ENCODE measurements at regions not wholly inside any gene's neighbourhood (a gene's known extent, or its start where the extent isn't known, plus 50 kb on each side); places are given as distances from the start of the nearest gene placed in this dataset.
"Not testable (repeated sequence)": the region's sequence is repeated elsewhere in the genome, so short reads cannot be mapped to it uniquely, and the experiment has no call there.

DNA sequence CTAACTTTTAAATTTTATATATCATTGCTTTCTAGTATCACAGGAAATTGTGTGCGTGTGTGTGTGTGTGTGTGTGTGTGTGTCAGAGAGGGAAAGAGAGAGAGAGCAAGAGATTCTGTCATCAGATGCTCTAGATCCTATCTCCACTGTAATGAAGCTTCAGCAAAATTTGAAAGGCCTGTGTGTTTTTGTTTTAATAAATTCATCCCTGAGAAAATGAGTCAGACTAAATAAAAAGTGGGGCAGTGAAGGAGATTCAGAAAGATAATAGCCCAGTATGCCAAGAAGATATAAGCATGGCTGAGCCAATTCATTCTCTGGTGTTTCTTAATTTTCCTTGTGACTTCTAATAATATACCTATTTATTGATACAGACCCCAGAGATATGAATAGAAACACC is 184.2 kb upstream of the TMEM196 start:
- H3K27ac ChIP-seq (ENCODE audit: insufficient read depth, low read length), result no peak overlapping the region
- H2AFZ ChIP-seq (ENCODE audit: low read length), result no peak overlapping the region
- H3K9ac ChIP-seq (ENCODE audit: insufficient read depth, low read length), result no peak overlapping the region
- no peak overlapping the region for H3K4me3 ChIP-seq (replicated peaks in 1 of 4; ENCODE audit: control extremely low read depth in 1 of 4, insufficient read depth in 1 of 4, low read depth in 3 of 4, low read length in 4 of 4)
- H3K4me2 ChIP-seq (ENCODE audit: extremely low read depth, insufficient read depth, low read length), result no peak overlapping the region
- H3K9me3 ChIP-seq (ENCODE audit: control insufficient read depth, insufficient read depth, low read depth, low read length), result no peaks in the 10 kb centered on the region
- H3K4me1 ChIP-seq (ENCODE audit: control insufficient read depth, extremely low read depth, insufficient read depth, low read length), result no peaks in the 10 kb centered on the region
- TF ChIP-seq, protein P1, sequence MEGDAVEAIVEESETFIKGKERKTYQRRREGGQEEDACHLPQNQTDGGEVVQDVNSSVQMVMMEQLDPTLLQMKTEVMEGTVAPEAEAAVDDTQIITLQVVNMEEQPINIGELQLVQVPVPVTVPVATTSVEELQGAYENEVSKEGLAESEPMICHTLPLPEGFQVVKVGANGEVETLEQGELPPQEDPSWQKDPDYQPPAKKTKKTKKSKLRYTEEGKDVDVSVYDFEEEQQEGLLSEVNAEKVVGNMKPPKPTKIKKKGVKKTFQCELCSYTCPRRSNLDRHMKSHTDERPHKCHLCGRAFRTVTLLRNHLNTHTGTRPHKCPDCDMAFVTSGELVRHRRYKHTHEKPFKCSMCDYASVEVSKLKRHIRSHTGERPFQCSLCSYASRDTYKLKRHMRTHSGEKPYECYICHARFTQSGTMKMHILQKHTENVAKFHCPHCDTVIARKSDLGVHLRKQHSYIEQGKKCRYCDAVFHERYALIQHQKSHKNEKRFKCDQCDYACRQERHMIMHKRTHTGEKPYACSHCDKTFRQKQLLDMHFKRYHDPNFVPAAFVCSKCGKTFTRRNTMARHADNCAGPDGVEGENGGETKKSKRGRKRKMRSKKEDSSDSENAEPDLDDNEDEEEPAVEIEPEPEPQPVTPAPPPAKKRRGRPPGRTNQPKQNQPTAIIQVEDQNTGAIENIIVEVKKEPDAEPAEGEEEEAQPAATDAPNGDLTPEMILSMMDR (conservative IDR thresholded peaks at IDR 0.05 in 1 of 2, IDR thresholded peaks at IDR 0.05 in 1 of 2; ENCODE audit: low read depth in 1 of 2, low read length in 2 of 2), result no peak
- no peak for TF ChIP-seq EZH2 (IDR thresholded peaks at IDR 0.05; ENCODE audit: low read length, missing control alignments)
- H4K20me1 ChIP-seq (ENCODE audit: control insufficient read depth, extremely low read depth, insufficient read depth, low read length), result no peaks in the 10 kb centered on the region
- no peaks in the 10 kb centered on the region for H3K36me3 ChIP-seq (ENCODE audit: control insufficient read depth, insufficient read depth, low read length)
- no peaks in the 10 kb centered on the region for H3K79me2 ChIP-seq (ENCODE audit: control insufficient read depth, insufficient read depth, low read length)
- no peaks in the 10 kb centered on the region for H3K27me3 ChIP-seq (ENCODE audit: control insufficient read depth, insufficient read depth, low read length)
- peak; percentile 30 to 56 for DNase-seq (ENCODE audit: low read depth in 2 of 2)

DNA sequence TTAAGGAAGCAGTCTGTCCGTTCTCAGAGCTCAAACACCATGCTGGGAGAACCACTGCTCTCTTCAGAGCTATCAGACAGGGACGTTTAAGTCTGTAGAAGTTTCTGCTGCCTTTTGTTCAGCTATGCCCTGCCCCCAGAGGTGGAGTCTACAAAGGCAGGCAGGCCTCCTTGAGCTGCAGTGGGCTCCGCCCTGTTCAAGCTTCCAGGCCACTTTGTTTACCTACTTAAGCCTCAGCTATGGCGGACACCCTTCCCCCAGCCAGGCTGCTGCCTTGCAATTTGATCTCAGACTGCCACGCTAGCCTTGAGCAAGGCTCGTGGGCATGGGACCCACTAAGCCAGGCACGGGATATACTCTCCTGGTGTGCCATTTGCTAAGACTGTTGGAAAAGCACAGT is 180.7 kb upstream of the TMEM196 start:
- H4K20me1 ChIP-seq (ENCODE audit: control insufficient read depth, extremely low read depth, insufficient read depth, low read length); H2AFZ ChIP-seq (ENCODE audit: low read length); H3K36me3 ChIP-seq (ENCODE audit: control insufficient read depth, insufficient read depth, low read length); H3K4me2 ChIP-seq (ENCODE audit: extremely low read depth, insufficient read depth, low read length); H3K9ac ChIP-seq (ENCODE audit: insufficient read depth, low read length); H3K4me3 ChIP-seq (replicated peaks in 1 of 4; ENCODE audit: control extremely low read depth in 1 of 4, insufficient read depth in 1 of 4, low read depth in 3 of 4, low read length in 4 of 4); H3K4me1 ChIP-seq (ENCODE audit: control insufficient read depth, extremely low read depth, insufficient read depth, low read length); DNase-seq (ENCODE audit: low read depth in 2 of 2); H3K9me3 ChIP-seq (ENCODE audit: control insufficient read depth, insufficient read depth, low read depth, low read length); H3K79me2 ChIP-seq (ENCODE audit: control insufficient read depth, insufficient read depth, low read length); H3K27me3 ChIP-seq (ENCODE audit: control insufficient read depth, insufficient read depth, low read length); H3K27ac ChIP-seq (ENCODE audit: insufficient read depth, low read length): not testable (repeated sequence)

DNA sequence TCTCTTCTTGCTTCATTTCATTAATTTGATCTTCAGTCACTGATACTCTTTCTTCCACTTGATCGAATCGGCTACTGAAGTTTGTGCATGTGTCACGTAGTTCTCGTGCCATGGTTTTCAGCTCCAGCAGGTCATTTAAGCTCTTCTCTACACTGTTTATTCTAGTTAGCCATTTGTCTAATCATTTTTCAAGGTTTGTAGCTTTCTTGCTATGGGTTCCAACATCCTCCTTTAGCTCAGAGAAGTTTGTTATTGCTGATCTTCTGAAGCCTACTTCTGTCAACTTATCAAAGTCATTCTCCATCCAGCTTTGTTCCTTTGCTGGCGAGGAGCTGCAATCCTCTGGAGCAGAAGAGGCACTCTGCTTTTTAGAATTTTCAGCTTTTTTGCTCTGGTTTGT is 180.0 kb upstream of the TMEM196 start:
- not testable (repeated sequence) for H3K27ac ChIP-seq (ENCODE audit: insufficient read depth, low read length); H4K20me1 ChIP-seq (ENCODE audit: control insufficient read depth, extremely low read depth, insufficient read depth, low read length); DNase-seq (ENCODE audit: low read depth in 2 of 2)

DNA sequence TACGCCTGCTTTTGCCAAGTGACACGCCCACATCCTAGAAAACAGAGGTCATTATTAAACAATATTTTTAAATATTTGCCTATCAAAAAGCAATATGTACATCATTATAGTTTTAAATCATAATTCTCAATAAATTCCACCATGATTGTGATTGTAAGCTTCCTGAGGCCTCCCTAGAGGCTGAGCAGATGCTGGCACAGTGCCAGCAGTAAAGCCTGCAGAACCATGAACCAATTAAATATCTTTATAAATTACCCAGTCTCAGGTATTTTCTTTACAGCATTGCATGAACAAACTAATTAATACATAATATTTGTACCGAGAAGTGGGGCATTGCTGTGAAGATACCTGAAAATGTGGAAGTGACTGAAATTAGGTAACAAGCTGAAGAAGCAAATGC is 174.7 kb upstream of the TMEM196 start:
- H3K27ac ChIP-seq (ENCODE audit: insufficient read depth, low read length), result no peak overlapping the region
- no peaks in the 10 kb centered on the region for H4K20me1 ChIP-seq (ENCODE audit: control insufficient read depth, extremely low read depth, insufficient read depth, low read length)
- H3K36me3 ChIP-seq (ENCODE audit: control insufficient read depth, insufficient read depth, low read length), result no peaks in the 10 kb centered on the region
- no peaks in the 10 kb centered on the region for H3K27me3 ChIP-seq (ENCODE audit: control insufficient read depth, insufficient read depth, low read length)
- no peak overlapping the region for H3K4me3 ChIP-seq (replicated peaks in 1 of 4; ENCODE audit: control extremely low read depth in 1 of 4, insufficient read depth in 1 of 4, low read depth in 3 of 4, low read length in 4 of 4)
- no peaks in the 10 kb centered on the region for H3K79me2 ChIP-seq (ENCODE audit: control insufficient read depth, insufficient read depth, low read length)
- TF ChIP-seq, protein P1 (conservative IDR thresholded peaks at IDR 0.05 in 1 of 2, IDR thresholded peaks at IDR 0.05 in 1 of 2; ENCODE audit: low read depth in 1 of 2, low read length in 2 of 2), result no peak
- no peak for TF ChIP-seq EZH2 (IDR thresholded peaks at IDR 0.05; ENCODE audit: low read length, missing control alignments)
- H2AFZ ChIP-seq (ENCODE audit: low read length), result no peak overlapping the region
- no peak overlapping the region for H3K9ac ChIP-seq (ENCODE audit: insufficient read depth, low read length)
- no peak for DNase-seq (ENCODE audit: low read depth in 2 of 2)
- no peaks in the 10 kb centered on the region for H3K4me1 ChIP-seq (ENCODE audit: control insufficient read depth, extremely low read depth, insufficient read depth, low read length)
- no peaks in the 10 kb centered on the region for H3K9me3 ChIP-seq (ENCODE audit: control insufficient read depth, insufficient read depth, low read depth, low read length)
- no peak overlapping the region for H3K4me2 ChIP-seq (ENCODE audit: extremely low read depth, insufficient read depth, low read length)

More for the DNA sequence above, 180.0 kb upstream of the TMEM196 start:
- H3K4me1 ChIP-seq (ENCODE audit: control insufficient read depth, extremely low read depth, insufficient read depth, low read length); H3K4me2 ChIP-seq (ENCODE audit: extremely low read depth, insufficient read depth, low read length); H3K9ac ChIP-seq (ENCODE audit: insufficient read depth, low read length); H2AFZ ChIP-seq (ENCODE audit: low read length); H3K9me3 ChIP-seq (ENCODE audit: control insufficient read depth, insufficient read depth, low read depth, low read length); H3K36me3 ChIP-seq (ENCODE audit: control insufficient read depth, insufficient read depth, low read length); H3K79me2 ChIP-seq (ENCODE audit: control insufficient read depth, insufficient read depth, low read length); H3K27me3 ChIP-seq (ENCODE audit: control insufficient read depth, insufficient read depth, low read length); H3K4me3 ChIP-seq (replicated peaks in 1 of 4; ENCODE audit: control extremely low read depth in 1 of 4, insufficient read depth in 1 of 4, low read depth in 3 of 4, low read length in 4 of 4): not testable (repeated sequence)
